ENCODE measurements at regions not wholly inside any gene's neighbourhood (a gene's known extent, or its start where the extent isn't known, plus 50 kb on each side); places are given as distances from the start of the nearest gene placed in this dataset.

GRCh38 chr15:72864681-72865080, 81.1 kb upstream of the ADPGK start:
- no peaks in the 10 kb centered on the region for H3K4me1 Mint-ChIP-seq
- TF ChIP-seq, protein P1, sequence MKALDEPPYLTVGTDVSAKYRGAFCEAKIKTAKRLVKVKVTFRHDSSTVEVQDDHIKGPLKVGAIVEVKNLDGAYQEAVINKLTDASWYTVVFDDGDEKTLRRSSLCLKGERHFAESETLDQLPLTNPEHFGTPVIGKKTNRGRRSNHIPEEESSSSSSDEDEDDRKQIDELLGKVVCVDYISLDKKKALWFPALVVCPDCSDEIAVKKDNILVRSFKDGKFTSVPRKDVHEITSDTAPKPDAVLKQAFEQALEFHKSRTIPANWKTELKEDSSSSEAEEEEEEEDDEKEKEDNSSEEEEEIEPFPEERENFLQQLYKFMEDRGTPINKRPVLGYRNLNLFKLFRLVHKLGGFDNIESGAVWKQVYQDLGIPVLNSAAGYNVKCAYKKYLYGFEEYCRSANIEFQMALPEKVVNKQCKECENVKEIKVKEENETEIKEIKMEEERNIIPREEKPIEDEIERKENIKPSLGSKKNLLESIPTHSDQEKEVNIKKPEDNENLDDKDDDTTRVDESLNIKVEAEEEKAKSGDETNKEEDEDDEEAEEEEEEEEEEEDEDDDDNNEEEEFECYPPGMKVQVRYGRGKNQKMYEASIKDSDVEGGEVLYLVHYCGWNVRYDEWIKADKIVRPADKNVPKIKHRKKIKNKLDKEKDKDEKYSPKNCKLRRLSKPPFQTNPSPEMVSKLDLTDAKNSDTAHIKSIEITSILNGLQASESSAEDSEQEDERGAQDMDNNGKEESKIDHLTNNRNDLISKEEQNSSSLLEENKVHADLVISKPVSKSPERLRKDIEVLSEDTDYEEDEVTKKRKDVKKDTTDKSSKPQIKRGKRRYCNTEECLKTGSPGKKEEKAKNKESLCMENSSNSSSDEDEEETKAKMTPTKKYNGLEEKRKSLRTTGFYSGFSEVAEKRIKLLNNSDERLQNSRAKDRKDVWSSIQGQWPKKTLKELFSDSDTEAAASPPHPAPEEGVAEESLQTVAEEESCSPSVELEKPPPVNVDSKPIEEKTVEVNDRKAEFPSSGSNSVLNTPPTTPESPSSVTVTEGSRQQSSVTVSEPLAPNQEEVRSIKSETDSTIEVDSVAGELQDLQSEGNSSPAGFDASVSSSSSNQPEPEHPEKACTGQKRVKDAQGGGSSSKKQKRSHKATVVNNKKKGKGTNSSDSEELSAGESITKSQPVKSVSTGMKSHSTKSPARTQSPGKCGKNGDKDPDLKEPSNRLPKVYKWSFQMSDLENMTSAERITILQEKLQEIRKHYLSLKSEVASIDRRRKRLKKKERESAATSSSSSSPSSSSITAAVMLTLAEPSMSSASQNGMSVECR (CRISPR knock-in tag; IDR thresholded peaks at IDR 0.05; ENCODE audit: borderline replicate concordance) = no peak
- TF ChIP-seq FOXJ3 (CRISPR knock-in tag; IDR thresholded peaks at IDR 0.05; ENCODE audit: borderline replicate concordance) = no peak
- no peak for TF ChIP-seq E2F4 (CRISPR knock-in tag; IDR thresholded peaks at IDR 0.05; ENCODE audit: borderline replicate concordance, low read depth)
- no peak for TF ChIP-seq NR3C1 (CRISPR knock-in tag; conservative IDR thresholded peaks at IDR 0.05; ENCODE audit: low read depth)
- no peak for TF ChIP-seq TEAD4 (CRISPR knock-in tag; IDR thresholded peaks at IDR 0.05)
- TF ChIP-seq, protein P2, sequence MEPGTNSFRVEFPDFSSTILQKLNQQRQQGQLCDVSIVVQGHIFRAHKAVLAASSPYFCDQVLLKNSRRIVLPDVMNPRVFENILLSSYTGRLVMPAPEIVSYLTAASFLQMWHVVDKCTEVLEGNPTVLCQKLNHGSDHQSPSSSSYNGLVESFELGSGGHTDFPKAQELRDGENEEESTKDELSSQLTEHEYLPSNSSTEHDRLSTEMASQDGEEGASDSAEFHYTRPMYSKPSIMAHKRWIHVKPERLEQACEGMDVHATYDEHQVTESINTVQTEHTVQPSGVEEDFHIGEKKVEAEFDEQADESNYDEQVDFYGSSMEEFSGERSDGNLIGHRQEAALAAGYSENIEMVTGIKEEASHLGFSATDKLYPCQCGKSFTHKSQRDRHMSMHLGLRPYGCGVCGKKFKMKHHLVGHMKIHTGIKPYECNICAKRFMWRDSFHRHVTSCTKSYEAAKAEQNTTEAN (CRISPR knock-in tag; IDR thresholded peaks at IDR 0.05) = no peak
- TF ChIP-seq, protein P3, sequence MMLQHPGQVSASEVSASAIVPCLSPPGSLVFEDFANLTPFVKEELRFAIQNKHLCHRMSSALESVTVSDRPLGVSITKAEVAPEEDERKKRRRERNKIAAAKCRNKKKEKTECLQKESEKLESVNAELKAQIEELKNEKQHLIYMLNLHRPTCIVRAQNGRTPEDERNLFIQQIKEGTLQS (CRISPR knock-in tag; conservative IDR thresholded peaks at IDR 0.05) = no peak
- TF ChIP-seq ATF1 (CRISPR knock-in tag; IDR thresholded peaks at IDR 0.05) = no peak
- no peak for TF ChIP-seq ZNF425 (CRISPR knock-in tag; conservative IDR thresholded peaks at IDR 0.05)
- TF ChIP-seq TCF7 (CRISPR knock-in tag; IDR thresholded peaks at IDR 0.05; ENCODE audit: low read depth) = no peak
- H3K9me3 Mint-ChIP-seq = no peaks in the 10 kb centered on the region
- peaks cover 3% of the 10 kb centered on the region; the same call in 1 of the 2 replicates for H3K27me3 Mint-ChIP-seq (ENCODE audit: low read depth)
- H3K27ac Mint-ChIP-seq = no peak overlapping the region
- DNase-seq (ENCODE audit: low spot score) (no peak), ATAC-seq (no peak)
- CTCF ChIA-PET = no interaction called here
- H3K36me3 Mint-ChIP-seq = no peaks in the 10 kb centered on the region
- POLR2A ChIA-PET = no interaction called here
- H3K4me3 Mint-ChIP-seq = no peak overlapping the region

- no peak overlapping the region for H3K27ac Mint-ChIP-seq
- no peaks in the 10 kb centered on the region for H3K36me3 Mint-ChIP-seq
- no peaks in the 10 kb centered on the region for H3K9me3 Mint-ChIP-seq
- TF ChIP-seq USF1 (CRISPR knock-in tag; IDR thresholded peaks at IDR 0.05) (no peak), ATF6 (CRISPR knock-in tag; IDR thresholded peaks at IDR 0.05) (no peak), CDX4 (CRISPR knock-in tag; IDR thresholded peaks at IDR 0.05; ENCODE audit: borderline replicate concordance) (no peak), ATF1 (CRISPR knock-in tag; IDR thresholded peaks at IDR 0.05) (no peak)
- TF ChIP-seq, protein P4, sequence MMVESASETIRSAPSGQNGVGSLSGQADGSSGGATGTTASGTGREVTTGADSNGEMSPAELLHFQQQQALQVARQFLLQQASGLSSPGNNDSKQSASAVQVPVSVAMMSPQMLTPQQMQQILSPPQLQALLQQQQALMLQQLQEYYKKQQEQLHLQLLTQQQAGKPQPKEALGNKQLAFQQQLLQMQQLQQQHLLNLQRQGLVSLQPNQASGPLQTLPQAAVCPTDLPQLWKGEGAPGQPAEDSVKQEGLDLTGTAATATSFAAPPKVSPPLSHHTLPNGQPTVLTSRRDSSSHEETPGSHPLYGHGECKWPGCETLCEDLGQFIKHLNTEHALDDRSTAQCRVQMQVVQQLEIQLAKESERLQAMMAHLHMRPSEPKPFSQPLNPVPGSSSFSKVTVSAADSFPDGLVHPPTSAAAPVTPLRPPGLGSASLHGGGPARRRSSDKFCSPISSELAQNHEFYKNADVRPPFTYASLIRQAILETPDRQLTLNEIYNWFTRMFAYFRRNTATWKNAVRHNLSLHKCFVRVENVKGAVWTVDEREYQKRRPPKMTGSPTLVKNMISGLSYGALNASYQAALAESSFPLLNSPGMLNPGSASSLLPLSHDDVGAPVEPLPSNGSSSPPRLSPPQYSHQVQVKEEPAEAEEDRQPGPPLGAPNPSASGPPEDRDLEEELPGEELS (CRISPR knock-in tag; IDR thresholded peaks at IDR 0.05) = no peak
- no peak overlapping the region for H3K4me3 Mint-ChIP-seq
- no peak for ATAC-seq
- POLR2A ChIA-PET = no interaction called here
- H3K4me1 Mint-ChIP-seq = peaks cover 5% of the 10 kb centered on the region
- DNase-seq (ENCODE audit: low spot score) = no peak
- H3K27me3 Mint-ChIP-seq (ENCODE audit: low read depth) = peaks cover 3% of the 10 kb centered on the region; the same call in 1 of the 2 replicates
- CTCF ChIA-PET = interaction anchor here (1.2 kb wide), 1 partner anchor 26 kb away, joined by 5 read pairs; no protein-coding TSS in a partner anchor
Observed at GRCh38 chr15:72861354-72861910, 77.9 kb upstream of the ADPGK start.
